ENCODE measurements at regions not wholly inside any gene's neighbourhood (a gene's known extent, or its start where the extent isn't known, plus 50 kb on each side); places are given as distances from the start of the nearest gene placed in this dataset.

- no peak for TF ChIP-seq JUND (IDR thresholded peaks at IDR 0.05; ENCODE audit: low read depth)
- in situ Hi-C loops (cut with HindIII; ENCODE audit: low pct_unique_long_range_greater_than_20kb, low sequenced_read_pairs) = no loop called here
- no peak for DNase-seq (ENCODE audit: low read depth in 1 of 2, low spot score in 1 of 2)
Measured at GRCh38 chr4:164383058-164383357, 370.9 kb upstream of the SMIM31 start.

- in situ Hi-C loops (cut with HindIII; ENCODE audit: low pct_unique_long_range_greater_than_20kb, low sequenced_read_pairs) = no loop called here
- DNase-seq (ENCODE audit: low read depth in 1 of 2, low spot score in 1 of 2) = no peak
Measured at GRCh38 chr4:164383358-164384220, 370.3 kb upstream of the SMIM31 start.

GRCh38 chr4:164384416-164384815 lies 369.5 kb upstream of the SMIM31 start:
- no peak for TF ChIP-seq JUND (IDR thresholded peaks at IDR 0.05; ENCODE audit: low read depth)
- DNase-seq (ENCODE audit: low read depth in 1 of 2, low spot score in 1 of 2) = no peak
- in situ Hi-C loops (cut with HindIII; ENCODE audit: low pct_unique_long_range_greater_than_20kb, low sequenced_read_pairs) = no loop called here

More at GRCh38 chr4:164383358-164384220, 370.3 kb upstream of the SMIM31 start:
- TF ChIP-seq JUND (IDR thresholded peaks at IDR 0.05; ENCODE audit: low read depth) = no peak

GRCh38 chr4:164396439-164396838 lies 357.5 kb upstream of the SMIM31 start:
- in situ Hi-C loops (cut with HindIII; ENCODE audit: low pct_unique_long_range_greater_than_20kb, low sequenced_read_pairs) = no loop called here
- no peak for TF ChIP-seq JUND (IDR thresholded peaks at IDR 0.05; ENCODE audit: low read depth)
- DNase-seq (ENCODE audit: low read depth in 1 of 2, low spot score in 1 of 2) = peak; percentile 8 to 46

- DNase-seq (ENCODE audit: low read depth in 1 of 2, low spot score in 1 of 2) = no peak
- TF ChIP-seq JUND (IDR thresholded peaks at IDR 0.05; ENCODE audit: low read depth) = no peak
- in situ Hi-C loops (cut with HindIII; ENCODE audit: low pct_unique_long_range_greater_than_20kb, low sequenced_read_pairs) = no loop called here
Measured at GRCh38 chr4:164402554-164402953, 351.4 kb upstream of the SMIM31 start.

- TF ChIP-seq JUND (IDR thresholded peaks at IDR 0.05; ENCODE audit: low read depth) = no peak
- in situ Hi-C loops (cut with HindIII; ENCODE audit: low pct_unique_long_range_greater_than_20kb, low sequenced_read_pairs) = no loop called here
- no peak for DNase-seq (ENCODE audit: low read depth in 1 of 2, low spot score in 1 of 2)
Measured at GRCh38 chr4:164405774-164406173, 348.2 kb upstream of the SMIM31 start.

- in situ Hi-C loops (cut with HindIII; ENCODE audit: low pct_unique_long_range_greater_than_20kb, low sequenced_read_pairs) = no loop called here
- DNase-seq (ENCODE audit: low read depth in 1 of 2, low spot score in 1 of 2) = no peak
Measured at GRCh38 chr4:164408831-164409230, 345.1 kb upstream of the SMIM31 start.

GRCh38 chr4:164410401-164410800 lies 343.5 kb upstream of the SMIM31 start:
- in situ Hi-C loops (cut with HindIII; ENCODE audit: low pct_unique_long_range_greater_than_20kb, low sequenced_read_pairs) = no loop called here
- no peak for TF ChIP-seq JUND (IDR thresholded peaks at IDR 0.05; ENCODE audit: low read depth)
- no peak for DNase-seq (ENCODE audit: low read depth in 1 of 2, low spot score in 1 of 2)

More at GRCh38 chr4:164408831-164409230, 345.1 kb upstream of the SMIM31 start:
- TF ChIP-seq JUND (IDR thresholded peaks at IDR 0.05; ENCODE audit: low read depth) = no peak

GRCh38 chr4:164412246-164412645 lies 341.7 kb upstream of the SMIM31 start:
- in situ Hi-C loops (cut with HindIII; ENCODE audit: low pct_unique_long_range_greater_than_20kb, low sequenced_read_pairs) = no loop called here
- DNase-seq (ENCODE audit: low read depth in 1 of 2, low spot score in 1 of 2) = no peak
- TF ChIP-seq JUND (IDR thresholded peaks at IDR 0.05; ENCODE audit: low read depth) = no peak

- TF ChIP-seq JUND (IDR thresholded peaks at IDR 0.05; ENCODE audit: low read depth) = no peak
- in situ Hi-C loops (cut with HindIII; ENCODE audit: low pct_unique_long_range_greater_than_20kb, low sequenced_read_pairs) = no loop called here
- DNase-seq (ENCODE audit: low read depth in 1 of 2, low spot score in 1 of 2) = no peak
Measured at GRCh38 chr4:164413743-164414142, 340.2 kb upstream of the SMIM31 start.

- no peak for DNase-seq (ENCODE audit: low read depth in 1 of 2, low spot score in 1 of 2)
- in situ Hi-C loops (cut with HindIII; ENCODE audit: low pct_unique_long_range_greater_than_20kb, low sequenced_read_pairs) = no loop called here
- TF ChIP-seq JUND (IDR thresholded peaks at IDR 0.05; ENCODE audit: low read depth) = no peak
Measured at GRCh38 chr4:164423819-164424218, 330.1 kb upstream of the SMIM31 start.

- no peak for DNase-seq (ENCODE audit: low read depth in 1 of 2, low spot score in 1 of 2)
- TF ChIP-seq JUND (IDR thresholded peaks at IDR 0.05; ENCODE audit: low read depth) = no peak
- in situ Hi-C loops (cut with HindIII; ENCODE audit: low pct_unique_long_range_greater_than_20kb, low sequenced_read_pairs) = no loop called here
Measured at GRCh38 chr4:164424846-164425245, 329.1 kb upstream of the SMIM31 start.

- in situ Hi-C loops (cut with HindIII; ENCODE audit: low pct_unique_long_range_greater_than_20kb, low sequenced_read_pairs) = no loop called here
- no peak for DNase-seq (ENCODE audit: low read depth in 1 of 2, low spot score in 1 of 2)
Measured at GRCh38 chr4:164428561-164428960, 325.4 kb upstream of the SMIM31 start.

GRCh38 chr4:164438321-164438720 lies 315.6 kb upstream of the SMIM31 start:
- in situ Hi-C loops (cut with HindIII; ENCODE audit: low pct_unique_long_range_greater_than_20kb, low sequenced_read_pairs) = no loop called here
- no peak for DNase-seq (ENCODE audit: low read depth in 1 of 2, low spot score in 1 of 2)
- no peak for TF ChIP-seq JUND (IDR thresholded peaks at IDR 0.05; ENCODE audit: low read depth)

More at GRCh38 chr4:164428561-164428960, 325.4 kb upstream of the SMIM31 start:
- no peak for TF ChIP-seq JUND (IDR thresholded peaks at IDR 0.05; ENCODE audit: low read depth)
